RWPE2 (cell line): ENCODE measurements at regions not wholly inside any gene's neighbourhood (a gene's known extent, or its start where the extent isn't known, plus 50 kb on each side); places are given as distances from the start of the nearest gene placed in this dataset.

Experiments
- ATAC-seq: fragments of 200-7000 bp; cut with Tn5 transposase; 3 replicates; pipeline ENCODE4 v1.9.1; 2021; ENCODE audit warnings: low read depth
- DNase-seq: peaks from one replicate; pipeline ENCODE4 v3.0.0-alpha.2; 2020; ENCODE audit warnings: low spot score
- H3K27ac ChIP-seq: fragments of 450-650 bp; 2 replicates; pipeline ENCODE4 v1.5.1; 2017; ENCODE audit warnings: mild to moderate bottlenecking; ENCODE audit not compliant: poor library complexity, severe bottlenecking
- H3K27me3 ChIP-seq: fragments of 250-450 bp; sonication (Bioruptor Pico); 2 replicates; pipeline ENCODE4 v1.5.1; 2021; ENCODE audit warnings: mild to moderate bottlenecking, moderate library complexity; ENCODE audit not compliant: insufficient read depth, poor library complexity, severe bottlenecking
- H3K36me3 ChIP-seq: fragments of 250-450 bp; sonication (Bioruptor Pico); 2 replicates; pipeline ENCODE4 v1.5.1; 2020; ENCODE audit warnings: low read depth, mild to moderate bottlenecking, moderate library complexity
- H3K4me1 ChIP-seq: fragments of 250-450 bp; sonication (Bioruptor Pico); 2 replicates; pipeline ENCODE4 v1.5.1; 2021; ENCODE audit warnings: mild to moderate bottlenecking, moderate library complexity; ENCODE audit not compliant: insufficient read depth, poor library complexity, severe bottlenecking
- H3K4me3 ChIP-seq: fragments of 250-450 bp; sonication (Bioruptor Pico); 2 replicates; pipeline ENCODE4 v1.5.1; 2021; ENCODE audit warnings: mild to moderate bottlenecking, moderate library complexity; ENCODE audit not compliant: severe bottlenecking
- H3K9me3 ChIP-seq: fragments of 250-450 bp; sonication (Bioruptor Pico); 2 replicates; pipeline ENCODE4 v1.5.1; 2021; ENCODE audit warnings: mild to moderate bottlenecking, moderate library complexity; ENCODE audit not compliant: severe bottlenecking
- TF ChIP-seq, protein P1 (sequence below): fragments of 450-650 bp; IDR thresholded peaks from one replicate; pipeline ENCODE4 v1.5.1; 2017; ENCODE audit warnings: mild to moderate bottlenecking, moderate library complexity; ENCODE audit not compliant: poor library complexity, severe bottlenecking

GRCh38 chr13:97583907-97584497, 150.0 kb downstream of the RAP2A start:
- no peaks in the 10 kb centered on the region for H3K27me3 ChIP-seq

GRCh38 chr13:97586941-97587340, 153.0 kb downstream of the RAP2A start:
- H3K27ac ChIP-seq = no peak overlapping the region
- no peaks in the 10 kb centered on the region for H3K36me3 ChIP-seq
- no peak for DNase-seq
- no peak overlapping the region for H3K4me3 ChIP-seq
- no peaks in the 10 kb centered on the region for H3K27me3 ChIP-seq
- TF ChIP-seq, protein P1, sequence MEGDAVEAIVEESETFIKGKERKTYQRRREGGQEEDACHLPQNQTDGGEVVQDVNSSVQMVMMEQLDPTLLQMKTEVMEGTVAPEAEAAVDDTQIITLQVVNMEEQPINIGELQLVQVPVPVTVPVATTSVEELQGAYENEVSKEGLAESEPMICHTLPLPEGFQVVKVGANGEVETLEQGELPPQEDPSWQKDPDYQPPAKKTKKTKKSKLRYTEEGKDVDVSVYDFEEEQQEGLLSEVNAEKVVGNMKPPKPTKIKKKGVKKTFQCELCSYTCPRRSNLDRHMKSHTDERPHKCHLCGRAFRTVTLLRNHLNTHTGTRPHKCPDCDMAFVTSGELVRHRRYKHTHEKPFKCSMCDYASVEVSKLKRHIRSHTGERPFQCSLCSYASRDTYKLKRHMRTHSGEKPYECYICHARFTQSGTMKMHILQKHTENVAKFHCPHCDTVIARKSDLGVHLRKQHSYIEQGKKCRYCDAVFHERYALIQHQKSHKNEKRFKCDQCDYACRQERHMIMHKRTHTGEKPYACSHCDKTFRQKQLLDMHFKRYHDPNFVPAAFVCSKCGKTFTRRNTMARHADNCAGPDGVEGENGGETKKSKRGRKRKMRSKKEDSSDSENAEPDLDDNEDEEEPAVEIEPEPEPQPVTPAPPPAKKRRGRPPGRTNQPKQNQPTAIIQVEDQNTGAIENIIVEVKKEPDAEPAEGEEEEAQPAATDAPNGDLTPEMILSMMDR = no peak
- H3K4me1 ChIP-seq = no peaks in the 10 kb centered on the region
- no peak for ATAC-seq
- no peaks in the 10 kb centered on the region for H3K9me3 ChIP-seq

More at GRCh38 chr13:97583907-97584497, 150.0 kb downstream of the RAP2A start:
- TF ChIP-seq, protein P1 = no peak
- H3K4me3 ChIP-seq = no peak overlapping the region
- H3K36me3 ChIP-seq = no peaks in the 10 kb centered on the region
- DNase-seq (no peak), ATAC-seq (no peak)
- H3K4me1 ChIP-seq = no peaks in the 10 kb centered on the region
- H3K27ac ChIP-seq = no peak overlapping the region
- H3K9me3 ChIP-seq = no peaks in the 10 kb centered on the region

DNA sequence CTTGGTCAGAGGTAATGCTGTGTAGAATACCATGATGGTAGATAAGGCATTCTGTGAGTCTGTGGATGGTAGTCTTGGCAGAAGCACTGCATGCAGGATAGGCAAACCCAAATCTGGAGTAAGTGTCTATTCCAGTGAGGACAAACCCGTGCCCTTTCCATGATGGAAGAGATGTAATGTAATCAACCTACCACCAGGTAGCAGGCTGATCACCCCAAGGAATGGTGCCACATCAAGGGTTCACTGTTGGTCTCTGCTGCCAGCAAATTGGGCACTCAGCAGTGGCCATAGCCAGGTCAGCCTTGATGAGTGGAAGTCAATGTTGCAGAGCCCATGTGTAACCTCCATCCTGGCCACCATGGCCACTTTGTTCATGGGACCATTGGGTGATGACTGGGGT, 155.0 kb downstream of the RAP2A start:
- Histone ChIP-seq H3K9me3 (no peaks in the 10 kb centered on the region), H3K27me3 (no peaks in the 10 kb centered on the region), H3K4me3 (no peak overlapping the region), H3K4me1 (no peaks in the 10 kb centered on the region), H3K27ac (no peak overlapping the region), H3K36me3 (no peaks in the 10 kb centered on the region)
- ATAC-seq (no peak), DNase-seq (no peak)
- TF ChIP-seq, protein P1 = no peak

DNA sequence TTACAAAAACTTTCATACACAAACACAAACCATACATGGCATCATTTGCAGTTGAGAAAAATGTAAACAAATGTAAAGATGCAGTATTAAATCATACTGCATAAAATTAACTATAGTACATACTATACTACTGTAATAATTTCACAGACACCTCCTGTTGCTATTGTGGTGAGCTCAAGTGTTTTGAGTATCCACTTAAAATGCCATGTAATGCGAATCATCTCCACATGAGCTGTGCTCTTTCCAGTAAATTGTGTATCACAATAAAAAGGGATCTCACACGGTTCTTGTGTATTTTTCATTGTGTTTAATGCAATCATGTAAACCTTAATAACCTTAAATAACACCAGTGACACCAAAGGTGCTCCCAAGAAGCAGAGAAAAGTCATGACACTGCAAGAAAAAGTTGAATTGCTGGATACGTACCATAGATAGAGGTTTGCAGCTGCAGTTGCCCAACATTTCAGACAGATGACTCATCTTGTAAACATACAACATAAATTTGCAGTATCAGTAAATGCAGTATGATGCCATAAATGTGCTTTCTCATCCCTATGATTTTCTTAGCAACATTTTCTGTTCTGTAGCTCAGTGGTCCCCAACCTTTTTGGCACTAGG, 166.6 kb downstream of the RAP2A start:
- H3K4me3 ChIP-seq = no peak overlapping the region

DNA sequence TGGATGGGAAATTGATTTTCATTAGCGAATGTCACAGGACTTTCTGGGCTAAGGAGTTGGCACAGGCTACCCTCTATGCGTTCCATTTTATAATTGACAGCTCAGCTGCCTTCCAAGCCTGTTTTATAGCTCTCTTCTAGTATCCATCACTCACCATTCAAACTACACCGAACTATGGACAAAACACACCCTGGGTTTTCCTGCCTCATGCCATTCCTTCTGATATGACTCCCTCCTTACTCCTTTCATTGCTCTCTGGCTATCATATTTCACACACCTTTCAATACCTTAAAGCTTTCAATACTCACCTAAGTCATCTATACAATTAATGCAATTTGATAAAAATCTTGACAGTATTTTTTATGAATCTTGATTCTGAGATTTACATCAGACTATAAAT, 181.3 kb downstream of the RAP2A start:
- no peaks in the 10 kb centered on the region for H3K9me3 ChIP-seq
- ATAC-seq = no peak
- H3K27me3 ChIP-seq = no peaks in the 10 kb centered on the region
- no peaks in the 10 kb centered on the region for H3K4me1 ChIP-seq
- H3K27ac ChIP-seq = no peak overlapping the region
- H3K36me3 ChIP-seq = no peaks in the 10 kb centered on the region
- TF ChIP-seq, protein P1 = no peak
- no peak overlapping the region for H3K4me3 ChIP-seq
- DNase-seq = no peak

More for the DNA sequence above, 166.6 kb downstream of the RAP2A start:
- Histone ChIP-seq H3K4me1 (no peaks in the 10 kb centered on the region), H3K27me3 (no peaks in the 10 kb centered on the region), H3K27ac (no peak overlapping the region), H3K9me3 (no peaks in the 10 kb centered on the region), H3K36me3 (no peaks in the 10 kb centered on the region)
- TF ChIP-seq, protein P1 = no peak
- ATAC-seq = peak; percentile 85
- DNase-seq = no peak
